HG03103 (cell line): ENCODE measurements at regions not wholly inside any gene's neighbourhood (a gene's known extent, or its start where the extent isn't known, plus 50 kb on each side); places are given as distances from the start of the nearest gene placed in this dataset.
"Not testable (repeated sequence)": the region's sequence is repeated elsewhere in the genome, so short reads cannot be mapped to it uniquely, and the experiment has no call there.

Experiments
- ATAC-seq: cut with Tn5 transposase; IDR thresholded peaks from one replicate; pipeline ENCODE4 v1.9.1; 2021; ENCODE audit warnings: low read depth; ENCODE audit not compliant: unreplicated experiment

DNA sequence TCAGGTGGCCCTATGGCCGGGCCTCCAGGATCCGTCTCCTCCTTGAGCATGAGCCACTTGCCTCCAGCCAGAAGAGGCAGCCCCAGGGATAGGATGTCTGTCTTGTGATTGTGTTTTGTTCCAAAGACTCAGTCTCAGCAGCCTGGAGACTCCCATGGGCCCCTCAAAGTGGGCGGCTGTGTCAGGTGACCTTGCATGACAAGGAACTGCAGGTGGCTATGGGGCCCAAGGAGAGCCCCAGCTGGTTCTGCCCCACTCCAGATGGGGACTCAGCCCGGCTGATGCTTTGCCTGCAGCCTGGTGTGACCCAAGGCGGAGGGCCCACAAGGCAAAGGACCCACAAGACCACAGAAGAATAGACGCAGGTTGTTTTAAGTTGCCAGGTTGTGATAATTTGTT, 284.3 kb upstream of the IRX4 start:
- ATAC-seq: no peak

DNA sequence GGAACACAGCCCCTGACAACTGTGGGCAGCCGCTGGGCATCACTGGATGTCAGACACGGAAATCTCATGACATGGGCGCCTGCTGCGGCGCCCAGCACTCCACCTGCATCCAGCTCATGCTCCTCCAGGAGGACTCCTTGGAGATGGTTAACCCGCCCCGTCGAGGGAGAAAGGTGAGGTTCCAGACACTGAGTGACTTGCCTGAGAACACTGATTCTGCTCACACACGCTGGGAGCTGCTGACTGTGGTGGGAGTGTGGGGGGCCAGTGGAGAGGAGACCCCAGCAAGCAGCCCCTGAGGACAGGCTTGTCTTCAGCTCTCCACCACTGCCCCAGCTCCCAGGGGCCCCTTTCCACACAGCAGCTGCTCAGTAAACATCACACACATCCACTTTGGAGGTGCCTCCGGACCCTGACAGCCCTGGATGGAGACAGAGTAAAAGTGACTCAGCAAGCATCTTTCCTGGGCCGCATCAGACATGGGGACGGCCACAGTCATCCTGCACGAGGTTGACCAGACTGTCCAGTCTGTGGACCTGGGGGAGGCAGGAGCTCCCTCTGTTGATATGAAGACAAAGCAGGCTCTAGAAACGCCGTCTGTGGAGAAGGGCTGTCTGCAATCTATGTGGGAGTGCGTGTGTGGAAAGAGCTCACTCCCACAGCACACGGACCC, 283.7 kb upstream of the IRX4 start:
- no peak for ATAC-seq

DNA sequence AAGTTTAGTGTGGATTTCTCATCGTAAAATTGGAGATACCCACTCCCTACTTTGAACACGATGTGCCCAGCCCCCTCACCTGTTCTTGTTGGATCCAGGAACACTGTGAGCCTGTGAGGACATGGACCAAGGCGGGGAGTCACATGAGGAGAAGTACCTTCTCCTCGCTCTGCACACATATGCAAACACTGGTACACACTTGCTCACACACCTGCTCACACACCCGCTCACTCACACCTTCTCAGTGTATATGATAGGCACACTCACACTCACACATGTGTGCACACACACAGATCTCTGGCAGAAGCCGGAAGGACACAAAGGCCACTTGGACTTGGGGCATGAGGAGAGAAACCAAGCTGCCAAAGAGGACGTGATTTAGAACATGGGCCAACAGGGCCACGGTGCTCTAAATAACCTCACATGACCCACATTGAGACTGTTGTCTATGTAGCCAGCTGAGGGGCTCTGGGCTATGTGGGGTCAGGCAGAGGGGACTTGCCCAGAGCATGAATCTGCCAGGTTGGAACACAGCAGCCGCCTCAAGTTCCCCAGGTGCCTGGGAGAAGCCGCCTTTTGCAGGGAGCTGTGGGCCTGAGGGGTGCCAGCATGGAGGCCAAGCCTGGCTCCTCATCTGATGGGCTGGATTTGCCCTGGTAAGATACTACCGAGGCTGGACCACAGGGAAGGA, 283.0 kb upstream of the IRX4 start:
- no peak for ATAC-seq

DNA sequence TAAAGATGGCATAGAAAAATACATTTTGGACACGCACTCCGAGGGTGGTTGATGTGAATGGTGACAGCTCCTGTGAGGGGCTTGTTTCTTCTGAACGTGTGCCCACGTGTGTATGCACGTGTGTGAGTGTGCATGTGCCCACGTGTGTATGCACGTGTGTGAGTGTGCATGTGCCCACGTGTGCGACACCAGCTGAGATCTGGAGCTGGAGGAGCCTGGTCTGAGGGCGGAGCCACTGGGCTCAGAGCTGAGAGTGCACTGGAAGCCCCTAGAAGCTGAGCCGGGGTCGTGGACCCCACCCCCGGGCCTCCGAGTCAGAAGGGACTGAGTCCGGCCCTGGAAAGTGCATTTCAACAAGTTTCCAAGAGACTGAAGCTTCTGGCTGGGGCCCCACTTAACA, 282.5 kb upstream of the IRX4 start:
- no peak for ATAC-seq

DNA sequence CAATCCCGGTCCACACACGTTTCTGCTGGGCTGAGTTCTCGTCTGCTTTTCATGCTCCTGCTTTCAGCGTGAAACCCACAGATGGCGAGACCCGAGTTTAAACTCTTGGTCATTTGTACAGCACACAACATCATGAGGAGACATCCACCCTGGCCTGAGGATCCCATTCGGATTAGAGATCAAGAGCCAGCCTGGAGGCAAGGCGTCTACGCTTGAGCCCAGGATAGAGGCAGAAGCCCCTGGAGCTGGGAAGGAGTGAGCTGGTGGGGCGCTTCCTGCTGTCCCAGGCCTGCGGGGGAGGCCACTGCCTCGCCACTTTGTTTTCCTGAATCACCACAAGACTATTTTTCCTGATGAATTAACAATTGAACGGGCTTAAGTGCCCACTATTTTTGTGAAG, 281.9 kb upstream of the IRX4 start:
- ATAC-seq: no peak

DNA sequence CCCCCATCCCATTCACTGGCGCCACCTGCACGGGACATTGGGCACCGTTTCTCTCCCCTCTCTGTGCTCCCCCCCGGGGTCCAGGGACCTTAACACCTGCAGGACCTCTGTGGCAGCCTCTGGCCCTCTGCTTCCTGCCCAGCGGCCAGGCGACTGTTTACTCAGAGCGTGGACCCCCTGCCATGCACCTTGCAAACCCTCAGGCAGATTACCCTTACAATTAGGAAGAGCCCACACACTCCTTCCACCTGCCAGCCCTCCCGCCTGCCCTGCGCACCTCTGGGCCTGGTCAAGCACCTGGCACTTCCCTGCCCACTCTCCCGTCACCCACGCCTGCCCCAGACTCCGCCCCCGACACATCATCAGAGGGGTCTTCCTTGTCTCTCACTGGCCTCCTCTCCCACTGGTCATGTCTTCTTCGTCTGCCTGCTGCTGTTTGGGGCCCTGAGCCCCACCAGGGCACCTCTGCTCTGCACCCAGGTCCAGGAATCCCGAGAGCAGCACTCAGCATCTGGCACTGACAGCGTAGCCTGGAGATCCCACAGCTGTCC, 281.3 kb upstream of the IRX4 start:
- ATAC-seq: no peak

DNA sequence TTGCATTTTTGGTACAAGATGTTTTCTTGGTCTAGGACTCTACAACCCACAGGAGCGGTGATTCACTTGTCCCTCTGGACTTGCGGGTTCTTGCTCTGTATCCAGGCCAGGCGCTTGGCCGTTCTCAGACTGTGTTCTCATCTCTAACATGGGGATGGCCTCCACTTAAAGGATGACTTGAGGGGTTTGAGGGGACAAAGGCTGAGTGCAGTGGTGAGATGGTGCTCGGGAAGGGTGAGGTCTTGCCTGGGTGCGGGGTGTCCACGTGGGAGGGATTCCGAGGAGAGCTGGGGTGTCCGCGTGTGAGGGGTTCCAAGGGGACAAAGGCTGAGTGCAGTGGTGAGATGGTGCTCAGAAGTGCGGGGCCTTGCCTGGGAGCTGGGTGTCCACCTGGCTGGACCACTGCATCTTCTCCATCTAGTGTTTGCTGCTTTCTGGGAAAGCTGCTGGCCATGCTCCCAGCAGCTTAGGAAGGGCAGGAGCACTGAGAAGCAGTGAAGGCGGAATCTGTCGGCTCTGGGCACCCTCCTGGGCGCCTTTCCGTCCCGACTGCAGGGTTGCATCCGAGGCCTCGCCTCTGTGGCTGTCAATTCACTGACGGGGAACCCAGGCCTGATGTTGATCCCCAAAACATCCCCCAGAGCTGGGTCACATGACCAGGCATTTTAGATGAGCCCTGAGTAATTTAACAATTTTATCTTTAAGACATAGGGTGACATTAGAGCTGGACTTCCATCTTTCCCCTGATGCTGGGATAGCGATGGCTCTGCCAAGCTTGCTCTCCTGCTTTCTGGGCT, 280.5 kb upstream of the IRX4 start:
- no peak for ATAC-seq

DNA sequence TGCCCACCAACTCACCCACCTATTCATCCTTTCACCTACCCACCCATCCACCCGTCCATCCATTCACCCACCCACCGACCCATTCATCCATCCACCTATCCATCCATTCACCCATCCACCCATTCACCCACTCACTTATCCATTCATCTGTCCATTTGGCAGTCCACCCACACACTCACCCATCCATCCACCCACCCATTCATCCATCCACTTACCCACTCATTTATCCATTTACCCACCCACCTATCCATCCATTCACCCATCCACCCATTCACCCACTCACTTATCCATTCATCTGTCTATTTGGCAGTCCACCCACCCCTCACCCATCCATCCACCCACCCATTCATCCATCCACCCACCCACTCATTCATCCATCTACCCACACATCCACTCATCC, 278.1 kb upstream of the IRX4 start:
- no peak for ATAC-seq

DNA sequence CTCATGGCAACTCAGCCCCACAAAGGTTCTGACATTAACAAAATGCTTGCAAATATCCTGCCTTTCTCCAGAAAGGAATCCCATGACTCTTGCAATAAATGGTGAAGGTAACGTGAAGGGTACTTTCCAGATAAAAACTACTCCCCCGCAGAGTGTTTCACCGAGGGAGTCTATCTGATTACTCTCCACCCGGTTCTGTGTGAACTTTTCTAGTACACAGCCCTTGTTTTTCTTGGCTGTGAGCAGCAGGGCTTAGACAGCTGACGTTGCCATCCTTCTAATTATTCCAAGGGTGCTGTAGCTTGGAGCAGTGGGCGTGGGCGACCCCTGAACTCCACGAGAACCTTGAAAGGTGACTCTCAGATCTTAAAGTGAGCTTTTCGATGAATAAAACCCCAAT, 276.0 kb upstream of the IRX4 start:
- no peak for ATAC-seq

DNA sequence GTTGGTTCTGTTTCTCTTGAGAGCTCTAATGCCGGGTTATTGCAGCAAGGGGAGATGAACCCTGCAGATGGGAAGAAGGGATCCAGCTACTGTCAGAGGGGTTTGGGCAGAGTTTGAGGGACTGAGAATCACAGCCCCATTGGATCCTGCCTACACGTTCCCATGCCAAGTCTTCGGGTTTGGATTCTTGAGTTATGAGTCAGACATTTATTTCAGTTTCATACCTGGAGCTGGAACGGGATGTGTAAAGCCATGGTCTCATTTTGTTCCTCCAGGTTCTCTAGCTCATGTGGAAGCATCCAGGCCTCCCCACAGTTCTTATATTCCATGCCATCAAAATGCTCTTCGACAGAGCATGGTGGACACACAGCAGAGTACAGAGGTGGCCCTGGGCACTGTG, 275.4 kb upstream of the IRX4 start:
- no peak for ATAC-seq

DNA sequence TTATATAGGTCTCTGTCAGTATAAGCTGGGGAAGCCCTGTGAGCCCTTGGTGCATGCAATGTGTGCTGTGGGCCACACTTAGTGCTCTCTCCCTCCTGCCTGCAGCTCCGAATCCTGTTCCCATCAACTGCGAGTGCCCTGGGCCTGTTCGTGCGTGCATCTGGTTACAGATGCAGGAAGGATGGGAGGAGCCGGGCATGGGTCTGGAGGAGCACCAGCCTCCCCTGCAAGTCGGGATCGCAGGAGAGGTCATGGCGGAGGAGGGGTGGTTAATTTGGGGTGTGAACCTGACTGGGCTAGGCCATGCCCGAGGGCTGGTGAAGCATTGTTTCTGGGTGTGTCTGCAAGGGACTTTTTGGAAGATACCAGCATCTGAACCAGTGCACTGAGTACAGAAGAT, 274.6 kb upstream of the IRX4 start:
- ATAC-seq: no peak

DNA sequence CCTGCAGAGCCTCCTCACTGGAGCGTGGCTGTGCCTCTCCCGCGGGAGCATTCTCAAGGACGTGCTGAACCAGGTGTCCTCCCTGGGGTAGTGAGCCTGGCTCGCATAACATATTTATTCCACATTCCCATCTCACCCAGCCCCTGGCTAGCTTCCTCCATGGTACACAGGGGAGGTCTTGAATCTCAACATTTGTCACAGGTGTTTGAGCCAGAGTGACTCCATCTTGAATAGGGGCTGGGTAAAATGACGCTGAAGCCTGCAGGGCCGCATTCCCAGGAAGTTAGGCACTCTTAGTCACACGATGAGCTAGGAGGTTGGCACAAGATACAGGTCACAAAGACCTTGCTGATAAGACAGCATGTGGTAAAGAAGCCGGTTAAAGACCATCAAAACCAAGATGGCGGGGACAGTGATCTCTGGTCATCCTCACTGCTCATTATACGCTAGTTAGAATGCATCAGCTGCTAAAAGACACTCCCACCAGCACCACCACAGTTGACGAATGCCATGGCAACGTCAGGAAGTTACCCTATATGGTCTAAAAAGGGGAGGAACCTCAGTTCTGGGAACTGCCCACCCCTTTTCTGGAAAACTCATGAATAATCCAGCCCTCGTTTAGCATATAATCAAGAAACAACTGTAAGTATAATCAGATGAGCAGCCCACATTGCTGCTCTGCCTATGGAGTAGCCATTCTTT, 273.8 kb upstream of the IRX4 start:
- ATAC-seq: no peak

DNA sequence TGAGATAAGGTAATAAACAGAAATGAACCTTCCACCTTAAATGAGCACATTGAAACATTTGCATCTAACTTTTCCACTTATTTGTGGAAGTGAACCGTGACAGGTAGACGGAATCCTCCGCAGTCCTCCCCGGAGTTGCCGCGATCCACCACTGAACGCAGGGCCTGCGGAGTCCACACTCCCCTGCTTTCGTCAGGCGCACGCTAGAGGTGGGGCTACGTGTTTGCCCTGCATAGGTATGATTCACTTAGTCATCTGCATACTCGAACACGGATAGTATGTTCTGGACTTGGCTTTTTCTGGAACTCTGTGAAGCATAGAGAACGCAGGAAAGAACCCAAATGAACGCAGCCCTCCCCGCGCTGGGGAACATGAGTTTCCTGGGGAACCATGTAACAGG, 272.8 kb upstream of the IRX4 start:
- ATAC-seq: no peak

DNA sequence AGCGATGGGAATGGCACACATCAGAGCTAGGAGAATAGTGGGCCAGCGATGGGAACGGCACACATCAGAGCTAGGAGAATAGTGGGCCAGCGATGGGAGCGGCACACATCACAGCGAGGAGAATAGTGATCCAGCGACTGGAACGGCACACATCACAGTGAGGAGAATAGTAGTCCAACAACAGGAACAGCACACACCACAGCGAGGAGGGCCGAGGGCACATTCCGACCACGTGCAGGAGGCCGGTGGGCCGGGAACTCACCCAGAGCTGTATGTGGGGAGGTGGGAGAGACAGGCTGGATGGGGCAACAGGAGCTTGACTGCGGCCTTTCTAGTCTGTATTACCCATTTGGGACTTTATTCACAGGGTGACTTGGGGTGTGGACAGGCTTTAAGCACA, 271.1 kb upstream of the IRX4 start:
- ATAC-seq: no peak

DNA sequence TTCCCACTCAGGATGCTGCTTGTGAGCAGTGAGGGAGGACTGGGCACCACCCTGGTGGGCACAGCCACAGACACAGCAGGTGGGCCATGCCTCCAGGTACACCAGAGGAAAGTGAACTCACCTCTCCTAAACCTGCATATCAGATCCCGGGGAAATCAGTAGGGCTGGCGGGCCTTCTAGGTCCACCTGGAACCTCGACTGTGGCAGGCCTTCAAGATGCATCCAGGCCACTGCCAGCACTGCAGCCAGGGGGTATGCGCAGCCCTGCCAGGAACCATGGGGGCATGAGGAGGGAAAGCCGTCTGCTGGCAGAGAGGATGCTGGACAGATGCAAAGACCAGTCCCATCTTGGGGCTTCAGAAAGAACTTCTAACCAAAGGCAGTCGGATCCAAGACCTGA, 270.6 kb upstream of the IRX4 start:
- no peak for ATAC-seq

DNA sequence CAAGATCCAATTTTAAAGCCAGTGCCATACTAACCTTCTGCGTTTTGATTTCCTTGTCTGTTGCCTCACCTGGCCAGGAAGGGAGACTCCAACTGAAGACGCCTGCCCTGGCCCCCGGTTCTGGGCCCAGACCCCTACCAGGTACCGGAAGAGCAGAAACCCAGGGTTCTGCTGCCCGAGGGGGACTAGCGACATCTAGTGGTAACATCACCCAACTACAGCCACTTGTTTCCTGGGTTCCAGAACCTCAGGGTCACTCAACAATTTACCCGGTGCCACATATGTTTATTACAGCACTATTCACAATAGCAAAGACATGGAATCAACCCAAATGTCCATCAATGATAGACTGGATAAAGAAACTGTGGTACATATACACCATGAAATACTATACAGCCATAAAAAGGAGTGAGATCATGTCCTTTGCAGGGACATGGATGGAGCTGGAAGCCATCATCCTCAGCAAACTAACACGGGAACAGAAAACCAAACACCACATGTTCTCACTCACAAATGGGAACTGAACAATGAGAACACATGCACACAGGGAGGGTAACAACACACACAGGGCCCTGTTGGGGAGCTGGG, 268.7 kb upstream of the IRX4 start:
- not testable (repeated sequence) for ATAC-seq

DNA sequence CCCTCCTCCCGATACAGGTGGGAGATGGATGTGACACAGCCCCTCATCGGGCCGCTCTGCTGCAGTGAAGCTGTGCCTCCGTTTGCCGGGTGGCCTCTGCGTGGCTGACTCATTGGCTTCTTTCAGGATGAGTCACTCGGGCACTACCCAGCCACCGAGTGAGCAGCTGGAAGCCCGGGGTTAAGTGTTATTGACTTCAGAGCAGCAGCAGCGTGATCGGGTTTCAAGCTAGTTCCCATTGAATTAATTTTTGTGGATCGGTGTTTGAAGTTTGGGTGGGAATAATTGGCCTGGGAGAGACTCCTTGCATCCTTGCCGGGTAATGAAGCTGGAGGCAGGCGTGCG, 266.4 kb upstream of the IRX4 start:
- no peak for ATAC-seq

DNA sequence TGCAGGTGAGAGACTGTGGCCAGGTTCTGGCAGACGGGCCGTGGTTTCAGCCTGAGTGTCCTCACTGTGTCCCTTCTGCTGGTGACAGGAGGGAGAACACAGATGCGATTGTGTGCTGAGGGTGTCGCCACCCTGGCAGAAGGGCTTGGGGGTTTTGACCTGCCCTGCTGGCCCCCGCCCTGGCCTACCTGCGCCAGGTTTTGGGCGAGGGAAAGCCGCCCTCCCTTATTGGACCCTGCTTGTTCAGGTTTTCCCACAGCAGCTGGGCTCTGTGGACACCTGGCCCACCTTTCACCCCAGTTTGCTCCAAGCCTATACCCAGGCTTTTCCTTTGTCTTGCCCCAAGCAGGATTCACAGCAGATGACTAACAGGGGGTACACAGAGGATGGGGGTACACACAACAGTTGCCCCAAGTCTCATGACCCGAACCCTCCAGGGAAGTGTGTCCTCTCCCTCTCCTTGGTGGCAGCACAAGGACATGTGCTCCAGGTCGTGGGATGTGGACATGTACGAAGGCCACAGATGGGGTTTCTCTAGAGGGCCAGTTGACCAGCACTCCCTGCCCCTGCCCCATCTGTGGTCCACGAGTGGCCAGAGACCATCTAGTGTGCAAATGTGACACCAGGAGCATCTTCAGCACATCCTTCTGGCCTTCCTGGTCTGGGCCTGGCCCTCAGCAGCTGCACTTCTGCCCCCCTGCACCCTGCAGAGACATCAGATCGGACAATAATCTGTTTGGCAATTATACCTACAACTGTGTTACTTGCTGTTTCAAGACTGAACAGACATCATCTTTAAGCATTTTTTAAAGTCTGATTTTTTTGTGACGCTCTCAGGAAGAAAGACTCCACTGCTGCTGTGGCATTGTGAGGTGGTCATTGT, 265.8 kb upstream of the IRX4 start:
- ATAC-seq: no peak

DNA sequence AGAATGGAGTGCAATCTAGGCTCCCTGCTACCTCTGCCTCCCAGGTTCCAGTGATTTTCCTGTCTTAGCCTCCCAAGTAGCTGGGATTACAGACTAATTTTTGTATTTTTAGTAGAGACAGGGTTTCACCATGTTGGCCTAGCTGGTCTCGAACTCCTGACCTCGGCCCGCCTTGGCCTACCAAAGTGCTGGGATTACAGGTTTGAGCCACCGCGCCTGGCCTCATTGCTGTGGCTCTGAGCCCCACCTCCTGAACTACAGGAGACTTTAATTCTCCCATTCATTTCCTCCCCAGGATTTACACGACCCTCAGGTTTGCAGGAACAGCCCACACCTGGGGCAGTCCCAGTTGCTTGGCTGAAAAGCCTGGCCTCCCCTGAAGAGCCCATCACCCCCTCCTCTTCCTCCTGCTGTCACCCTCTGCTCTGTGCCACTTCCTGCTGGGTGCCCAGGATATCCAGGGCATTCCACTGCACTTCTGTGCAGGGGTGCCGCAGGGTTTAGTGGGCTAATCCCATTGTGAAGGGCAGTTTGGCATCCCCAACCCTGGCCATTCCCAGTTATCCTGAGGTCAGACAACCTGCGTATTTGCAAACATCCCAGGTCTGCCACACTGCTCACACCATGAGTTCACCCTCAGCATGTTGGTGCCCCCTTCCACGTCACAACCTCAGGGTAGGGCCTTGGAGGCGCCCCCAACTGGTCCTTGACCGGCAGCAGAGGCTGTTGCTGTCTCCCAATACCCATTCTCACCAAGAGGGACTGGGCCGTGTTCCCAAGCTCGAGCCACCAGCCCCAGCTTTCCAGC, 265.0 kb upstream of the IRX4 start:
- no peak for ATAC-seq
